ENCODE measurements at regions not wholly inside any gene's neighbourhood (a gene's known extent, or its start where the extent isn't known, plus 50 kb on each side); places are given as distances from the start of the nearest gene placed in this dataset.

DNA sequence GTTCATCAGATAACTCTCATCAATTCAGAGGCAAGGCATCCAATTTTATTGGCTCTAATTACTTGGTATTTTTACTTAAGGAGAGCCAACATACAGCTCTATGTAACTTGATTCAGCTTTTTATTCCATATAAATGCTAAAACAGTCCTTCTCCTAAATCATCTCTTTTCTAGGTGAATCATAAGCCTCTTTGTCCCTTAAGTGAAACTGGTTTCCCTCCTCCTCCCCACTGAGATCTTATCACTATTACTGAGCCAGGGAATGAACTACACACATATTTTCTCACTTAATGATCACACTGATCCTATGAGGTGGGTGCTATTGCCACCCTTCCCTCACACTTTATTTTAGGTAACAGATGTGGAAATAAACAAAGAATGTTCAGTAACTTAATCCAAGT lies 1143.8 kb downstream of the MAT2B start:
- Histone ChIP-seq H3K9me3 (ENCODE audit: low read length) (no peaks in the 10 kb centered on the region), H3K4me2 (ENCODE audit: low read length) (no peak overlapping the region), H2AFZ (ENCODE audit: low read length) (no peak overlapping the region), H4K20me1 (ENCODE audit: insufficient read depth, low read length) (no peaks in the 10 kb centered on the region), H3F3A (ENCODE audit: insufficient read depth, low read length) (no peaks in the 10 kb centered on the region), H3K79me2 (ENCODE audit: insufficient read depth, low read length) (no peaks in the 10 kb centered on the region), H3K27ac (ENCODE audit: low read depth, low read length, poor library complexity, severe bottlenecking) (no peak overlapping the region), H3K4me3 (ENCODE audit: low read depth, low read length, poor library complexity, severe bottlenecking) (no peak overlapping the region), H3K27me3 (ENCODE audit: insufficient read depth, low read length) (no peaks in the 10 kb centered on the region), H3K9ac (ENCODE audit: low read length) (no peak overlapping the region), H3K4me1 (ENCODE audit: insufficient read depth, low read length, severe bottlenecking) (no peaks in the 10 kb centered on the region), H3K9me2 (ENCODE audit: low read depth, low read length) (no peaks in the 10 kb centered on the region), H3K36me3 (ENCODE audit: insufficient read depth, low read length) (no peaks in the 10 kb centered on the region)
- no peak for TF ChIP-seq EZH2 (IDR thresholded peaks at IDR 0.05; ENCODE audit: borderline replicate concordance, low read length)
- TF ChIP-seq, protein P1, sequence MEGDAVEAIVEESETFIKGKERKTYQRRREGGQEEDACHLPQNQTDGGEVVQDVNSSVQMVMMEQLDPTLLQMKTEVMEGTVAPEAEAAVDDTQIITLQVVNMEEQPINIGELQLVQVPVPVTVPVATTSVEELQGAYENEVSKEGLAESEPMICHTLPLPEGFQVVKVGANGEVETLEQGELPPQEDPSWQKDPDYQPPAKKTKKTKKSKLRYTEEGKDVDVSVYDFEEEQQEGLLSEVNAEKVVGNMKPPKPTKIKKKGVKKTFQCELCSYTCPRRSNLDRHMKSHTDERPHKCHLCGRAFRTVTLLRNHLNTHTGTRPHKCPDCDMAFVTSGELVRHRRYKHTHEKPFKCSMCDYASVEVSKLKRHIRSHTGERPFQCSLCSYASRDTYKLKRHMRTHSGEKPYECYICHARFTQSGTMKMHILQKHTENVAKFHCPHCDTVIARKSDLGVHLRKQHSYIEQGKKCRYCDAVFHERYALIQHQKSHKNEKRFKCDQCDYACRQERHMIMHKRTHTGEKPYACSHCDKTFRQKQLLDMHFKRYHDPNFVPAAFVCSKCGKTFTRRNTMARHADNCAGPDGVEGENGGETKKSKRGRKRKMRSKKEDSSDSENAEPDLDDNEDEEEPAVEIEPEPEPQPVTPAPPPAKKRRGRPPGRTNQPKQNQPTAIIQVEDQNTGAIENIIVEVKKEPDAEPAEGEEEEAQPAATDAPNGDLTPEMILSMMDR (IDR thresholded peaks at IDR 0.05; ENCODE audit: low read length) = no peak

DNA sequence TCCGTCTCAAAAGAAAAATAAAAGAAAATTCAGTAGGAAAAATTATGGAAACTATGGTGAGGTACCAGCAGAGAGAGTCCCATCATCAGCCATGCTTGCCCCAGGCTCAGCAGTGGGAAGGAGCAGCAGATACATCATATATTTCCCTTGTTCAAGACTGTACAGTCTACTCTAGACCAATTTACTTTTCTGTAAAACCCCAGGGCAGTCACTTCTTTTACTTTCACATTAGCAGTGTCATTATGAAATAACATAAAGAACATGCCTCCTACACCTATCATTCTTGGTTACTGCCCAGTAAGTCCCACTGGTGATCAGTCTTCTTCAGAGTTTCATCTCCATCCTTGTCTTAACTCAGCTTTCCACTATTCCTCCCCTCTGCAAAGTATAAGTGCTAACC lies 1145.0 kb downstream of the MAT2B start:
- Histone ChIP-seq H2AFZ (ENCODE audit: low read length) (no peak overlapping the region), H3K27ac (ENCODE audit: low read depth, low read length, poor library complexity, severe bottlenecking) (no peak overlapping the region), H3K4me3 (ENCODE audit: low read depth, low read length, poor library complexity, severe bottlenecking) (no peak overlapping the region), H3K9ac (ENCODE audit: low read length) (no peak overlapping the region), H3K9me2 (ENCODE audit: low read depth, low read length) (no peaks in the 10 kb centered on the region), H3K79me2 (ENCODE audit: insufficient read depth, low read length) (no peaks in the 10 kb centered on the region), H3K27me3 (ENCODE audit: insufficient read depth, low read length) (no peaks in the 10 kb centered on the region), H3K4me2 (ENCODE audit: low read length) (no peak overlapping the region), H3K9me3 (ENCODE audit: low read length) (no peaks in the 10 kb centered on the region), H4K20me1 (ENCODE audit: insufficient read depth, low read length) (no peaks in the 10 kb centered on the region), H3K4me1 (ENCODE audit: insufficient read depth, low read length, severe bottlenecking) (no peaks in the 10 kb centered on the region), H3F3A (ENCODE audit: insufficient read depth, low read length) (no peaks in the 10 kb centered on the region), H3K36me3 (ENCODE audit: insufficient read depth, low read length) (no peaks in the 10 kb centered on the region)
- TF ChIP-seq, protein P1 (IDR thresholded peaks at IDR 0.05; ENCODE audit: low read length) = no peak
- TF ChIP-seq EZH2 (IDR thresholded peaks at IDR 0.05; ENCODE audit: borderline replicate concordance, low read length) = no peak

DNA sequence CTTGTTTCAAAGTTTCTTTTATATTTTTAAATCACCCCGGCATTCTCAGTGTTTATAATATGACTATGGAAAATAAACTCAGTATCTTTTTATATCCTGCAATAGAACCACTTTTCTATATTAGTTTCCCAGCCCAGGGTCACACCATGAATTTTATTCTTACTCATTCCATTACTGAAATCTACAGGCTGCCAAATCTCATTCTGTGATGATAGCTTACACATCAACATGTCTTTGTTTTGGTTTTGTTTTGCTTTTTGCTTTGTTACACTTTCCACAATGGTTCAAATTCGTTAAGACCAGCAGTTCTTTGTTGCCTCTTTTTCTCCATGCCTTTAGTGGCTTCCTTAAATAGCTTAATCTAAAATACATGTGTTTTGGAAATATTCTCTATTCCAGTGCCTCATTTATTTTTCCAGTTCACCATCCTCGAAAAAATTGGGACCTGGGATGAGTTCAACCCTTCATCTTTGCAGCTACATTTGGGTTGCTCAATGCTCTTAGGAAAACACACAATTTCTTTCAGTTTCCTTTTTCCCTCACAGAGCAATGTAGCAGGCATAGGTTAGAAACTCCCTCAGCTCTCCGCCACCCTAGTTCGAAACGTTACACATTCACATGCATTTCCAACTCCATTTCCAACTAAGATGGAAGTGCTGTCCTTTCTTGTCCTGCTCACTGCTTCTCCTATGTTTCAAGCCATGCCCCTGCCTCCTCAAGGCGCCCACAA lies 1146.3 kb downstream of the MAT2B start:
- no peaks in the 10 kb centered on the region for H3K27me3 ChIP-seq (ENCODE audit: insufficient read depth, low read length)
- no peak overlapping the region for H3K9ac ChIP-seq (ENCODE audit: low read length)
- no peaks in the 10 kb centered on the region for H3K4me1 ChIP-seq (ENCODE audit: insufficient read depth, low read length, severe bottlenecking)
- H3K9me2 ChIP-seq (ENCODE audit: low read depth, low read length) = no peaks in the 10 kb centered on the region
- H3F3A ChIP-seq (ENCODE audit: insufficient read depth, low read length) = no peaks in the 10 kb centered on the region
- TF ChIP-seq, protein P1 (IDR thresholded peaks at IDR 0.05; ENCODE audit: low read length) = no peak
- no peaks in the 10 kb centered on the region for H4K20me1 ChIP-seq (ENCODE audit: insufficient read depth, low read length)
- H3K27ac ChIP-seq (ENCODE audit: low read depth, low read length, poor library complexity, severe bottlenecking) = no peak overlapping the region
- H3K36me3 ChIP-seq (ENCODE audit: insufficient read depth, low read length) = no peaks in the 10 kb centered on the region
- H3K4me3 ChIP-seq (ENCODE audit: low read depth, low read length, poor library complexity, severe bottlenecking) = no peak overlapping the region
- H3K4me2 ChIP-seq (ENCODE audit: low read length) = no peak overlapping the region
- H3K79me2 ChIP-seq (ENCODE audit: insufficient read depth, low read length) = no peaks in the 10 kb centered on the region
- no peaks in the 10 kb centered on the region for H3K9me3 ChIP-seq (ENCODE audit: low read length)
- H2AFZ ChIP-seq (ENCODE audit: low read length) = no peak overlapping the region
